HCEC 1CT (cell line): ENCODE measurements at regions not wholly inside any gene's neighbourhood (a gene's known extent, or its start where the extent isn't known, plus 50 kb on each side); places are given as distances from the start of the nearest gene placed in this dataset.
A peak's percentile ranks its signal among the peaks of the same experiment; 100 is the strongest.
"Not testable (repeated sequence)": the region's sequence is repeated elsewhere in the genome, so short reads cannot be mapped to it uniquely, and the experiment has no call there.

Experiments used
- DNase-seq: peaks from one replicate; pipeline ENCODE4 v3.0.0-alpha.2; 2017

DNA sequence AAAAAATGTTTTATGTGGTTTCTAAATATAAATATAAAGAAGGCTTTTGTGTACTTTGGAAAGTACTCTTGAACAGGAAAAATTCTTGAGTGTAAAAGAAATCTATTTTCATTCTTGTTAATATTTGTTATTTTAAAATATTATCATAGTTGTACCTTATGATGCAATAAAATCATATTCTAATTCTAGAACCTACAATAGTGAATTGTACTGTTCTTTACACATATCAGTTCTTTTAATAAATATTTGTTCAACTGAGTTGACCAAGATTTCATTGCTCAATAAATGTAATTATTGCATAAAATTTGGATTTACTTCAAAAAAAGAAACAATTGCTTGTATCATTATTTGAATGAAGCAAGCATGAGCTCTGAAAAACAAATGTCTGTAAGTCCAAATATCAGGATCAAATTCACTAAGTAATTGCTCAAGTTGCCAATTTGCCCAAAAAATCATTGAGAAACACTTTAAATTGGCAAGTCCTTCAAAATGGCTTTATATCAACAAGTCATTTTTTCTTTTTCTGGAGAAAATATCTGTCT lies 191.6 kb upstream of the SLC16A7 start:
- DNase-seq: no peak

GRCh38 chr12:59403259-59403932 lies 192.4 kb upstream of the SLC16A7 start:
- peak; percentile 72 for DNase-seq

- no peak for DNase-seq
Observed at GRCh38 chr12:59401862-59402261, 194.0 kb upstream of the SLC16A7 start.

GRCh38 chr12:59398164-59398563 lies 197.7 kb upstream of the SLC16A7 start:
- DNase-seq: no peak

GRCh38 chr12:59396919-59397318 lies 198.9 kb upstream of the SLC16A7 start:
- no peak for DNase-seq

GRCh38 chr12:59396519-59396918 lies 199.3 kb upstream of the SLC16A7 start:
- no peak for DNase-seq

GRCh38 chr12:59395310-59395709 lies 200.5 kb upstream of the SLC16A7 start:
- DNase-seq: not testable (repeated sequence)

GRCh38 chr12:59393506-59393905 lies 202.3 kb upstream of the SLC16A7 start:
- no peak for DNase-seq

GRCh38 chr12:59389968-59390576 lies 205.8 kb upstream of the SLC16A7 start:
- no peak for DNase-seq

- no peak for DNase-seq
Observed at GRCh38 chr12:59388694-59389093, 207.1 kb upstream of the SLC16A7 start.

DNA sequence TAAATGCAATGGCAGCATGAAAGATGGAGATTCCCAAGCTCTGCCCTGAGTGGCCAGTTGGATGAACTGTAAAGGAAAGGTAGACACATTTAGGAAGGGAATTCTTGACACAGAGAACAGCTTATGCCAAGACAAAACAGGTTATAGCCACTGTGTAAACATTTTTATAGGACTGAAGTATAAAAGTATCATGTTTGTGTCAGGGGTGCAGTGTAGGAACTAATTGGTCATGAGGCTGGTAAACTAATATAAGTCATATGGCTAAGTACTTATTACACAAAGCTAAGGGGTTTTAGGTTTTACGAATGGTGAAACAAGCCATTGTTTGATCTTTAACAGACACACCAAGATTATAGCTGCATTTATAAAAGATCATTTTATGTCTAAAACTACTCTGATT lies 207.7 kb upstream of the SLC16A7 start:
- no peak for DNase-seq

GRCh38 chr12:59386236-59386635 lies 209.6 kb upstream of the SLC16A7 start:
- no peak for DNase-seq

DNA sequence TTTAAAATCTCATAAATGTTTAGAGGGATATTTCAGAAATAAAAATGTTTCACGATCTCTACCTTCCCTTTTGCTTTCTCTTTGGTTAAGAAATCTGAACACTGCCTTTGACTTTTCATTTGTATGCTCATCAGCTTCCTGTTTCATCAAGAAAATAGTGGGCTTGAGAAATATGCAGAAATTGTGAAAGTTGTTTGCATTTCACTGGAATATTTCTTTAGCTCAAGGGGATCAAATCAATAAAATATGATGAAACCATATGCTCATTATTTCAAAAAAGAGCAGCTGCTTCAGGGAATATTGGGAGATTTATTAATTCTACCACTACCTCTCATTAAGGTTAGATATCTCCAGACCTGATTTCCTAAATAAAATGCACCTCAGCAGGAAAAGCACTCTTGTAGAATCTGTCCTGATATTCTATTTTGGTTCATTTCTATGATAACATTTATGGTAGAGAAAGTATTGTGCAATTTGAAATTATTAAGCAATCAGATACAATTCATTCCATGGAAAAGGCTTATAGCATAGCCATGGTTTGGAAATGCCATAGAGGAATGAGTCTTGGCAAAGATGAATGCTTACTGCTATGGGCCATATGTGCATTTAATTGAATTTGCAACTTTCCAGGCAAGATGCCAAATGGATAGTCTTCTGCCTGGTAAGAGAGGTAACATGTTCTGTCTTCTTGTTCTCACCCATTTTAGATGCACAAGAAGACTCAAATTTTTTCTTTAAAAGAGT lies 212.6 kb upstream of the SLC16A7 start:
- peak; percentile 73 for DNase-seq

GRCh38 chr12:59382282-59383078 lies 213.3 kb upstream of the SLC16A7 start:
- no peak for DNase-seq

GRCh38 chr12:59381106-59381505 lies 214.7 kb upstream of the SLC16A7 start:
- no peak for DNase-seq

DNA sequence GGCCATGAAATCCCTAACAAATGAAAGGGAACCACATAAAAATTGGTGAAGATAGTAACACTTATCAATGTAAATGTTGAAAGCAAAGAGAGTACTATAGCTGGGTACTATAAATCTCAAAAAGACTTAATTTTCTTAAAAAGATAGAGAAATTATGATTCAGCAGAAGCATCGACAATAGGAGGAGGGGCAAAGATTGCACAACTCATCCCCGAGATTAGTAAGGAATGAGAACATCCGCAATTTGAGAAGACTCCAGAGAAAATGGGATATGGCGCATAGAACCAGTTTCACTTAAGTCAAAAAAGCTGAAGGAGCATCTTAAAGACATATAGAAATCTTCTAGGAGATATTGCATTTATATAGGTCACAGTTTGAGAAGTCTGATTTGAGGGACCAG lies 220.2 kb upstream of the SLC16A7 start:
- DNase-seq: no peak

- DNase-seq: no peak
Observed at GRCh38 chr12:59374783-59375182, 221.0 kb upstream of the SLC16A7 start.

DNA sequence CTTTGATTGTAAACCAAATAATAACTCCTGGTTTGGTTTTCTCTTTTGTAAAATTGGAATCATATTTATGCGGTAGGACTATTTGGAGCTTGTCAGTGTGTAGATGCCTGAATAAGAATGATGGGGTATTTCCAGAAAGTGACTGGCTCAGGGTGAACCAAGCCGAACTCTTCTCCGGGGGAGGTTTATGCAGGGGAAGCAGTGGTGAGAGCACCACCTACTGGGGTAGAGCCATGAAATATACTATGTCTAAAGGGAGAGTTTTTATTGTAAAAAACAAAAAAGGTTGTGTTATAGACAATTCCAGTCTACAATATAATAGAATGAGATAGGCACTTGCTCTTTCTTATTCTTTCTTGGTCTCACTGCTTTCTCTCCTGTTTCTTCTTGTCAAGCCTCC lies 222.9 kb upstream of the SLC16A7 start:
- peak; percentile 19 for DNase-seq

- DNase-seq: no peak
Observed at GRCh38 chr12:59370933-59371332, 224.9 kb upstream of the SLC16A7 start.

DNA sequence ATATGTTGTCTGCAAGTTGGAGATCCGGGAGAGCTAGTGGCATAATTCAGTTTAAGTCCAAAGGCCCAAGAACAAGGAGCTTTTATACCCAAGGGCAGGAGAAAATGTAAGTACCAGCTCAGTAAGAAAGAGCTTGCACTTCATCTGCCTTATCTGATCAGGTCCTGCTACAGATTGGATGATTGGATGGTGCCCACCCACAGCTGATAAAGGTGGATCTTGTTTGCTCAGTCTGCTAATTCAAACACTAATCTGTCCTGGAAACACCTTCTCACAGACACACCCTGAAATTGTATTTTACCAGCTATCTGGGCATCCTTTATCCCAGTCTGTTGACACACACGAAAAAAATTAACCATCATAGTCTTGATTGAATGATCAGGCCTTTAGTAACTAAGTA lies 230.7 kb upstream of the SLC16A7 start:
- no peak for DNase-seq

GRCh38 chr12:59357811-59358210 lies 238.0 kb upstream of the SLC16A7 start:
- no peak for DNase-seq

GRCh38 chr12:59346248-59346647 lies 249.6 kb upstream of the SLC16A7 start:
- DNase-seq: not testable (repeated sequence)

- no peak for DNase-seq
Observed at GRCh38 chr12:59345406-59345805, 250.4 kb upstream of the SLC16A7 start.
